ENCODE measurements at regions not wholly inside any gene's neighbourhood (a gene's known extent, or its start where the extent isn't known, plus 50 kb on each side); places are given as distances from the start of the nearest gene placed in this dataset.

DNA sequence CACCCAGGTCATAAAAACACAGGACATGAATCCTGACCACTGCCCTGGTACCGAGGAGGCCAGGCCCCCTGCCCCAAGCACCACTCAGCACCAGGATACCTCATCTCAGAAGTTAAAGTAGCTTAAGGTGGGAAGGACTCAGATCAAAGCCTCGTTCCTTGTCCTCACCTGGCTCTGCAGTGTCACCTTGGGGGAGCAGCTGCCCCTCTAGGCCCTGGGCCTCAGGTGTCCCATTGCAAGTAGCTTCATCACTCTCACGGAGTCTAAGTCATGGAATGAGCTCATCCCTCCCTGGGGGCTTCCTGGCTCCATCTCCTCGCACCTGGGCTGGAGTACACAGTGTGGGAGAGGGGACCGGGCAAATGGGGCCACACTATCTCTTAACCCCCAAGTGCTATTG, 148.0 kb downstream of the TPRA1 start:
- no peak for ATAC-seq
- Histone ChIP-seq H3K27me3 (ENCODE audit: insufficient read depth, low read length) (no peaks in the 10 kb centered on the region), H2AFZ (ENCODE audit: low read depth, low read length, poor library complexity, severe bottlenecking) (no peak overlapping the region), H3K9me2 (ENCODE audit: insufficient read depth) (no peaks in the 10 kb centered on the region), H3K4me2 (ENCODE audit: low read length) (no peak overlapping the region), H3K9me3 (ENCODE audit: control insufficient read depth in 1 of 2, insufficient read depth in 1 of 2, low read depth in 1 of 2, low read length in 2 of 2) (no peaks in the 10 kb centered on the region), H3K9ac (ENCODE audit: low read length) (no peak overlapping the region), H3K36me3 (ENCODE audit: control insufficient read depth in 1 of 2, insufficient read depth in 2 of 2, low read length in 2 of 2) (no peaks in the 10 kb centered on the region), H3K27ac (ENCODE audit: low read depth, low read length) (no peak overlapping the region), H4K20me1 (ENCODE audit: insufficient read depth) (no peaks in the 10 kb centered on the region), H3K79me2 (ENCODE audit: insufficient read depth, low read length) (no peaks in the 10 kb centered on the region), H3K4me1 (ENCODE audit: control insufficient read depth in 1 of 2, insufficient read depth in 2 of 2, low read length in 2 of 2) (no peaks in the 10 kb centered on the region), H3K4me3 (replicated peaks in 1 of 2; ENCODE audit: low read depth in 1 of 2, low read length in 2 of 2) (no peak overlapping the region)
- ChIA-PET POLR2A (no interaction called here), CTCF (interaction anchor here (0.9 kb wide), 1 partner anchor 69 kb away, joined by 3 read pairs; no protein-coding TSS in a partner anchor), RAD21 (ENCODE audit: low non-redundant PET in 1 of 2, low total read pairs in 2 of 2, uncharacterized antibody in 2 of 2, unreplicated experiment in 2 of 2) (no interaction called here)
- DNase-seq (ENCODE audit: low read depth, low spot score), result no peak
- TF ChIP-seq CEBPB (IDR thresholded peaks at IDR 0.05; ENCODE audit: low read depth) (no peak), FOSL1 (IDR thresholded peaks at IDR 0.05; ENCODE audit: low read depth) (no peak), CBX3 (IDR thresholded peaks at IDR 0.05; ENCODE audit: low read depth) (no peak), ELF1 (IDR thresholded peaks at IDR 0.05; ENCODE audit: borderline replicate concordance, low read depth) (no peak), EZH2phosphoT487 (IDR thresholded peaks at IDR 0.05; ENCODE audit: borderline replicate concordance) (no peak), JUND (IDR thresholded peaks at IDR 0.05) (no peak), EZH2 (IDR thresholded peaks at IDR 0.05) (no peak)
- no TSS peak for BruUV-seq (replicated peaks)
- intact Hi-C loops (cut with micrococcal nuclease), result no loop called here

DNA sequence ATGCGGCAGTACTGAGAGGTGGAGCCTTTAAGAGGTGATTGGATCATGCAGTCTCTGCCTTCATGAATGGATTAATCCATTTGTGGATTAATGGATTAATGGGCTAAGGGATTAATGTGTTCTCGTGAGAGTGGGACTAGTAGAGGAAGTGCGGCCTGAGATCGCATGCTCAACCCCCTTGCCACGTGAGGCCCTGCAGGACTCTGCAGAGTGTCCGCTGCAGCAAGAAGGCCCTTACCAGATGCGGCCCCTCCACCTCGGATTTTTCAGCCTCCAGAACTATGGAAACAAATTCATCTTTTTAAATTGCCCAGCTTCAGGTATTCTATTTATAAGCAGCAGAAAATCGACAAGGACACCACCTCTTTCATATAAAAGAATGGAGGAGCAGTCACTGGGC, 148.8 kb downstream of the TPRA1 start:
- Histone ChIP-seq H3K27me3 (ENCODE audit: insufficient read depth, low read length) (no peaks in the 10 kb centered on the region), H3K9me3 (ENCODE audit: control insufficient read depth in 1 of 2, insufficient read depth in 1 of 2, low read depth in 1 of 2, low read length in 2 of 2) (no peaks in the 10 kb centered on the region), H3K4me3 (replicated peaks in 1 of 2; ENCODE audit: low read depth in 1 of 2, low read length in 2 of 2) (no peak overlapping the region), H4K20me1 (ENCODE audit: insufficient read depth) (no peaks in the 10 kb centered on the region), H3K9ac (ENCODE audit: low read length) (no peak overlapping the region), H3K4me1 (ENCODE audit: control insufficient read depth in 1 of 2, insufficient read depth in 2 of 2, low read length in 2 of 2) (no peaks in the 10 kb centered on the region), H2AFZ (ENCODE audit: low read depth, low read length, poor library complexity, severe bottlenecking) (no peak overlapping the region), H3K4me2 (ENCODE audit: low read length) (no peak overlapping the region), H3K79me2 (ENCODE audit: insufficient read depth, low read length) (no peaks in the 10 kb centered on the region), H3K36me3 (ENCODE audit: control insufficient read depth in 1 of 2, insufficient read depth in 2 of 2, low read length in 2 of 2) (no peaks in the 10 kb centered on the region), H3K27ac (ENCODE audit: low read depth, low read length) (no peak overlapping the region), H3K9me2 (ENCODE audit: insufficient read depth) (no peaks in the 10 kb centered on the region)
- ChIA-PET CTCF (no interaction called here), POLR2A (no interaction called here), RAD21 (ENCODE audit: low non-redundant PET in 1 of 2, low total read pairs in 2 of 2, uncharacterized antibody in 2 of 2, unreplicated experiment in 2 of 2) (no interaction called here)
- no peak for DNase-seq (ENCODE audit: low read depth, low spot score)
- ATAC-seq, result no peak
- BruUV-seq (replicated peaks), result no TSS peak
- TF ChIP-seq CEBPB (IDR thresholded peaks at IDR 0.05; ENCODE audit: low read depth) (no peak), YY1 (IDR thresholded peaks at IDR 0.05; ENCODE audit: extremely low read depth, insufficient replicate concordance, low read depth, low read length) (no peak), ZNF274 (IDR thresholded peaks at IDR 0.05; ENCODE audit: low read depth, low read length) (no peak), EGR1 (IDR thresholded peaks at IDR 0.05; ENCODE audit: low read depth) (no peak), EZH2phosphoT487 (IDR thresholded peaks at IDR 0.05; ENCODE audit: borderline replicate concordance) (no peak), ELF1 (IDR thresholded peaks at IDR 0.05; ENCODE audit: borderline replicate concordance, low read depth) (no peak), POLR2A (IDR thresholded peaks at IDR 0.05; ENCODE audit: borderline replicate concordance, extremely low read depth, insufficient read depth, insufficient read length) (no peak)
- TF ChIP-seq, protein P1, sequence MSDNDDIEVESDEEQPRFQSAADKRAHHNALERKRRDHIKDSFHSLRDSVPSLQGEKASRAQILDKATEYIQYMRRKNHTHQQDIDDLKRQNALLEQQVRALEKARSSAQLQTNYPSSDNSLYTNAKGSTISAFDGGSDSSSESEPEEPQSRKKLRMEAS (IDR thresholded peaks at IDR 0.05), result no peak
- intact Hi-C loops (cut with micrococcal nuclease), result no loop called here

Measured in HCT116 (cell line).